ENCODE measurements at regions not wholly inside any gene's neighbourhood (a gene's known extent, or its start where the extent isn't known, plus 50 kb on each side); places are given as distances from the start of the nearest gene placed in this dataset.

DNA sequence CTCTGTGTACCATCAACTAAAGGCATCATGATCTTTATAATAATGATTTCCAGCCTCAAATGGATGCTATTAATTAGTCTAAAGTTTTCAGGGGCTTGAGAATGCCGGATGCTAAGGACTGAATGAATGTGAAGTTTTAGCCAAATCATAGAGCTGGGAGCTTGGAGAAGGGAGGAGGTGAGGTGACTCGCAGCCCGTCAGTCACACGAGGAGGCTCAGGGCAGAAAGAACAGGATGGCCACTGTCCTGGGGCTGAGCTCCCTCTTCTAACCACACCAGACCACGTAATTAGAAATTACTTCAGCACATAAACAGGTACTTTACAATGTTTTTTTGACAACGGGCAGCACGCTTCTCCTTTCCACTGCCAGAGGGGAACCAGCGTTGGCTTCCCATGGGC, 222.6 kb downstream of the NPR3 start:
- Mint-ChIP-seq H3K4me1 (no peaks in the 10 kb centered on the region), H3K4me3 (no peak overlapping the region), H3K9me3 (0 out of 3 replicates have a peak, but pooled peaks cover 4% of the 10 kb centered on the region), H3K27ac (no peak overlapping the region), H3K27me3 (ENCODE audit: insufficient read depth, low read depth, poor library complexity) (no peaks in the 10 kb centered on the region), H3K36me3 (ENCODE audit: low read depth) (no peaks in the 10 kb centered on the region)
- Histone ChIP-seq H3K4me1 (ENCODE audit: insufficient read depth) (no peaks in the 10 kb centered on the region), H3F3A (replicated peaks; ENCODE audit: low read depth) (no peaks in the 10 kb centered on the region), H3K4me2 (no peak overlapping the region), H3K36me3 (ENCODE audit: insufficient read depth) (no peaks in the 10 kb centered on the region), H4K20me1 (replicated peaks; ENCODE audit: insufficient read depth) (no peaks in the 10 kb centered on the region), H3K79me2 (replicated peaks; ENCODE audit: insufficient read depth) (no peaks in the 10 kb centered on the region), H3K4me3 (no peak overlapping the region), H2AFZ (peak overlapping the region; percentile 86; the same call in 1 of the 2 replicates), H3K27ac (ENCODE audit: low read depth) (no peak overlapping the region), H3K9me2 (ENCODE audit: insufficient read depth) (no peaks in the 10 kb centered on the region), H3K27me3 (ENCODE audit: insufficient read depth) (no peaks in the 10 kb centered on the region)
- DNase-seq (ENCODE audit: low spot score) (no peak), ATAC-seq (no peak)
- TF ChIP-seq CTCF (conservative IDR thresholded peaks at IDR 0.05; ENCODE audit: low read depth in 2 of 2) = no peak

GRCh38 chr5:32934529-32934928, 223.4 kb downstream of the NPR3 start:
- Mint-ChIP-seq H3K4me1 (no peaks in the 10 kb centered on the region), H3K4me3 (no peak overlapping the region), H3K27ac (no peak overlapping the region), H3K9me3 (0 out of 3 replicates have a peak, but pooled peaks cover 4% of the 10 kb centered on the region), H3K36me3 (ENCODE audit: low read depth) (no peaks in the 10 kb centered on the region), H3K27me3 (ENCODE audit: insufficient read depth, low read depth, poor library complexity) (no peaks in the 10 kb centered on the region)
- Histone ChIP-seq H2AFZ (peak overlapping the region; percentile 86; the same call in 1 of the 2 replicates), H3K4me2 (no peak overlapping the region), H3K9me2 (ENCODE audit: insufficient read depth) (no peaks in the 10 kb centered on the region), H3K36me3 (ENCODE audit: insufficient read depth) (no peaks in the 10 kb centered on the region), H3K27me3 (ENCODE audit: insufficient read depth) (no peaks in the 10 kb centered on the region), H3F3A (replicated peaks; ENCODE audit: low read depth) (no peaks in the 10 kb centered on the region), H3K27ac (ENCODE audit: low read depth) (no peak overlapping the region), H3K4me1 (ENCODE audit: insufficient read depth) (no peaks in the 10 kb centered on the region), H4K20me1 (replicated peaks; ENCODE audit: insufficient read depth) (no peaks in the 10 kb centered on the region), H3K4me3 (no peak overlapping the region), H3K79me2 (replicated peaks; ENCODE audit: insufficient read depth) (no peaks in the 10 kb centered on the region)
- DNase-seq (ENCODE audit: low spot score) (no peak), ATAC-seq (no peak)
- TF ChIP-seq ZNF114 (CRISPR knock-in tag; IDR thresholded peaks at IDR 0.05) = no peak
- no peak for TF ChIP-seq CTCF (conservative IDR thresholded peaks at IDR 0.05; ENCODE audit: low read depth in 2 of 2)
- no peak for TF ChIP-seq NANOG (IDR thresholded peaks at IDR 0.05; ENCODE audit: borderline replicate concordance)
- no peak for TF ChIP-seq REST (IDR thresholded peaks at IDR 0.05; ENCODE audit: unreplicated experiment)
- TF ChIP-seq ZNF331 (CRISPR knock-in tag; IDR thresholded peaks at IDR 0.05; ENCODE audit: low read depth) = no peak
- TF ChIP-seq CREB1 (CRISPR knock-in tag; IDR thresholded peaks at IDR 0.05; ENCODE audit: low read depth) = no peak

All from GM23338 (cell line).